Body of pancreas (tissue), 4 donors: ENCODE measurements at regions not wholly inside any gene's neighbourhood (a gene's known extent, or its start where the extent isn't known, plus 50 kb on each side); places are given as distances from the start of the nearest gene placed in this dataset.
A peak's percentile ranks its signal among the peaks of the same experiment; 100 is the strongest.
"Not testable (repeated sequence)": the region's sequence is repeated elsewhere in the genome, so short reads cannot be mapped to it uniquely, and the experiment has no call there.

Source experiments
- ATAC-seq: fragments of 150-250 bp; one replicate; pipeline ENCODE4 v1.9.1; 2016
- DNase-seq, 4 donors: peaks; one replicate each; pipeline ENCODE4 v3.0.0-alpha.2; 2019
- H3K27ac ChIP-seq, 4 donors: fragments of 200-600 bp; sonication (generic); 1 replicate in 3 of 4; 2 replicates in 1 of 4; pipeline versions ENCODE4 v1.5.1 to v1.6.1; 2016 to 2019; ENCODE audit warnings: mild to moderate bottlenecking in 1 of 4, mixed read lengths in 1 of 4, moderate library complexity in 1 of 4
- H3K27me3 ChIP-seq, 2 donors: fragments of 200-600 bp; sonication (generic); one replicate each; pipeline ENCODE4 v1.6.0; 2016; ENCODE audit warnings: mild to moderate bottlenecking in 1 of 2
- H3K36me3 ChIP-seq, 2 donors: fragments of 200-600 bp; sonication (generic); replicated peaks in 1 of 2; 2 replicates each; pipeline ENCODE4 v1.5.1; 2016; ENCODE audit warnings: low read depth in 2 of 2; ENCODE audit not compliant: insufficient read depth in 1 of 2
- H3K4me1 ChIP-seq: fragments of 200-600 bp; sonication (generic); one replicate; pipeline ENCODE4 v1.6.0; 2016
- H3K4me3 ChIP-seq, 2 donors: fragments of 200-600 bp; sonication (generic); 1 replicate in 1 of 2; 2 replicates in 1 of 2; pipeline ENCODE4 v1.5.1; 2016 to 2019
- H3K9me3 ChIP-seq, 3 donors: fragments of 200-600 bp; sonication (generic); 1 replicate in 2 of 3; 2 replicates in 1 of 3; pipeline ENCODE4 v1.5.1; 2016
- POLR2A ChIP-seq, 3 donors: fragments of 450-650 bp; IDR thresholded peaks; one replicate each; pipeline ENCODE4 v1.6.1; 2016; ENCODE audit warnings: antibody characterized with exemption in 3 of 3, mild to moderate bottlenecking in 2 of 3
- WGBS, 2 donors: methylation state at CpG; one replicate each; pipeline ENCODE4 v1.1.5; 2017; 5-methylcytosine and 5-hydroxymethylcytosine counted together
- intact Hi-C: fragments of 100-400 bp; cut with DNase I; formaldehyde crosslinking; loops from one replicate; pipeline ENCODE4 v1.15.1; 2023
- TF ChIP-seq, protein P1 (sequence below), 7 experiments: fragments of 450-650 bp in 4 of 7; fragments of 200-600 bp in 3 of 7; sonication (generic) in 3 of 7; IDR thresholded peaks; one replicate each; pipeline ENCODE4 v1.5.1; 2016 to 2019; ENCODE audit warnings: antibody characterized with exemption in 7 of 7

- DNase-seq (no peak), ATAC-seq (no peak)
- peaks cover 4% of the 10 kb centered on the region for H3K4me1 ChIP-seq
- intact Hi-C loops, result no loop called here
- WGBS, 2 donors, result 56 to 57% methylated on average over 3 of the region's 3 CpGs
- TF ChIP-seq, protein P1, sequence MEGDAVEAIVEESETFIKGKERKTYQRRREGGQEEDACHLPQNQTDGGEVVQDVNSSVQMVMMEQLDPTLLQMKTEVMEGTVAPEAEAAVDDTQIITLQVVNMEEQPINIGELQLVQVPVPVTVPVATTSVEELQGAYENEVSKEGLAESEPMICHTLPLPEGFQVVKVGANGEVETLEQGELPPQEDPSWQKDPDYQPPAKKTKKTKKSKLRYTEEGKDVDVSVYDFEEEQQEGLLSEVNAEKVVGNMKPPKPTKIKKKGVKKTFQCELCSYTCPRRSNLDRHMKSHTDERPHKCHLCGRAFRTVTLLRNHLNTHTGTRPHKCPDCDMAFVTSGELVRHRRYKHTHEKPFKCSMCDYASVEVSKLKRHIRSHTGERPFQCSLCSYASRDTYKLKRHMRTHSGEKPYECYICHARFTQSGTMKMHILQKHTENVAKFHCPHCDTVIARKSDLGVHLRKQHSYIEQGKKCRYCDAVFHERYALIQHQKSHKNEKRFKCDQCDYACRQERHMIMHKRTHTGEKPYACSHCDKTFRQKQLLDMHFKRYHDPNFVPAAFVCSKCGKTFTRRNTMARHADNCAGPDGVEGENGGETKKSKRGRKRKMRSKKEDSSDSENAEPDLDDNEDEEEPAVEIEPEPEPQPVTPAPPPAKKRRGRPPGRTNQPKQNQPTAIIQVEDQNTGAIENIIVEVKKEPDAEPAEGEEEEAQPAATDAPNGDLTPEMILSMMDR (IDR thresholded peaks at IDR 0.05), result no peak
- no peak for TF ChIP-seq POLR2A (IDR thresholded peaks at IDR 0.05)
- H3K27me3 ChIP-seq, result no peaks in the 10 kb centered on the region
- no peaks in the 10 kb centered on the region for H3K9me3 ChIP-seq
- no peaks in the 10 kb centered on the region for H3K36me3 ChIP-seq
- H3K4me3 ChIP-seq, result no peak overlapping the region
- peak overlapping the region in 1 of 4 donors; percentile 34 for H3K27ac ChIP-seq
Measured at GRCh38 chr14:56004323-56004722, 113.9 kb upstream of the PELI2 start.

DNA sequence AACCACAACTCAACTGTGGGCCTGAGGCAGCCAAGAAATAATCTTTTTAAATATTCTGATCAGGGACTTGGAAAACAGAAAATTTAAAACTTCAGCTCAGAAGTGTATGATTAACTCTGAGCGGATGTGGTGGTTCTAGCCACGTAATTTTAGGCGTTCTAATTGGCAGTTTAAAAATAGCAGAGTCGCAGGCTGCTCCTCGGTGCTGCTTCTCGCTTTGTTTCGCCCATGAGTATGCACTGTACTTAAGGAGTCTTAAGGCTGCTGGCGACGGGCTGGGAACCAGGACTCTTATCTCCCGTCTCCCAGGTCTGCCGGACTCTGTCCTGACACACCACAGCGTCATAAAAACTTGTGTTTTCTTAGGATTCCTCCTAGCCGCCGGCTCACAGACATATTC, 113.4 kb upstream of the PELI2 start:
- no peak overlapping the region for H3K4me3 ChIP-seq
- no peaks in the 10 kb centered on the region for H3K27me3 ChIP-seq
- intact Hi-C loops, result no loop called here
- DNase-seq (peak in 3 of 4 donors; percentile 32 to 41 (median 33)), ATAC-seq (peak; percentile 35)
- WGBS, 2 donors, result 32 to 46% methylated on average over 14 of the region's 14 CpGs
- no peaks in the 10 kb centered on the region for H3K36me3 ChIP-seq
- peaks cover 4% of the 10 kb centered on the region for H3K4me1 ChIP-seq
- H3K9me3 ChIP-seq, result no peaks in the 10 kb centered on the region
- no peak for TF ChIP-seq POLR2A (IDR thresholded peaks at IDR 0.05)
- TF ChIP-seq, protein P1 (IDR thresholded peaks at IDR 0.05), result no peak
- peak overlapping the region in 1 of 4 donors; percentile 34 for H3K27ac ChIP-seq

GRCh38 chr14:56005191-56006053, 112.8 kb upstream of the PELI2 start:
- Histone ChIP-seq H3K27ac (peak overlapping the region in 1 of 4 donors; percentile 34), H3K9me3 (no peaks in the 10 kb centered on the region), H3K4me1 (peaks cover 4% of the 10 kb centered on the region), H3K4me3 (no peak overlapping the region), H3K36me3 (no peaks in the 10 kb centered on the region), H3K27me3 (no peaks in the 10 kb centered on the region)
- ATAC-seq (peak; percentile 48), DNase-seq (no peak)
- 60 to 62% methylated on average over 11 of the region's 11 CpGs for WGBS, 2 donors
- TF ChIP-seq, protein P1 (IDR thresholded peaks at IDR 0.05), result no peak
- no peak for TF ChIP-seq POLR2A (IDR thresholded peaks at IDR 0.05)
- intact Hi-C loops, result no loop called here

DNA sequence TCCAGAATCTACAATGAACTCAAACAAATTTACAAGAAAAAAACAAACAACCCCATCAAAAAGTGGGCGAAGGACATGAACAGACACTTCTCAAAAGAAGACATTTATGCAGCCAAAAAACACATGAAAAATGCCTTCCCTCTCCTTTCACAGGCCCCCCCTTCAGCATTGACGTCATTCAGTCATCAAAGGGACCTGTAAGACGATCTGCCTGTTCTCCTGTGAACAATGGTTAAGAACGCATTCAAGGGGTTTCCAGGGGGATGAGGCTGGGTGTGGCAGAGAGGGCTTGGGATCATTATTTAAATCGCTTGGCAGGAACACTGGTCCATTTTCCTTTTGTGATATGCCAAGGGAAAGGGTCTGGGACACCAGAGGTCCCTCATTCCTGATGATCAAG, 110.7 kb upstream of the PELI2 start:
- intact Hi-C loops, ATAC-seq: not testable (repeated sequence)
- WGBS, 2 donors, result 79 to 84% methylated on average over 5 of the region's 5 CpGs

GRCh38 chr14:56008150-56008549, 110.1 kb upstream of the PELI2 start:
- Histone ChIP-seq H3K27me3 (no peaks in the 10 kb centered on the region), H3K36me3 (no peaks in the 10 kb centered on the region), H3K27ac (no peak overlapping the region), H3K4me1 (peaks cover 4% of the 10 kb centered on the region), H3K9me3 (no peaks in the 10 kb centered on the region), H3K4me3 (no peak overlapping the region)
- TF ChIP-seq POLR2A (IDR thresholded peaks at IDR 0.05), result no peak
- TF ChIP-seq, protein P1 (IDR thresholded peaks at IDR 0.05), result no peak
- WGBS, 2 donors, result 59 to 60% methylated on average over 1 of the region's 1 CpG
- intact Hi-C loops, result no loop called here
- ATAC-seq (no peak), DNase-seq (no peak)

More for the DNA sequence above, 110.7 kb upstream of the PELI2 start:
- H3K9me3 ChIP-seq, H3K4me3 ChIP-seq, DNase-seq, H3K27ac ChIP-seq, H3K4me1 ChIP-seq, H3K27me3 ChIP-seq, H3K36me3 ChIP-seq: not testable (repeated sequence)

GRCh38 chr14:56008661-56009060, 109.5 kb upstream of the PELI2 start:
- DNase-seq, H3K4me3 ChIP-seq, H3K27ac ChIP-seq, H3K9me3 ChIP-seq, H3K27me3 ChIP-seq, H3K4me1 ChIP-seq, intact Hi-C loops, ATAC-seq, H3K36me3 ChIP-seq: not testable (repeated sequence)
- 86 to 98% methylated on average over 3 of the region's 3 CpGs for WGBS, 2 donors
